ENCODE measurements at regions not wholly inside any gene's neighbourhood (a gene's known extent, or its start where the extent isn't known, plus 50 kb on each side); places are given as distances from the start of the nearest gene placed in this dataset.

- Histone ChIP-seq H3K36me3 (ENCODE audit: insufficient read depth, low read length) (no peaks in the 10 kb centered on the region), H3K4me1 (ENCODE audit: insufficient read depth, low read length) (no peaks in the 10 kb centered on the region), H3K9me3 (ENCODE audit: low read length) (no peaks in the 10 kb centered on the region), H3K4me3 (ENCODE audit: low read length) (no peak overlapping the region), H2AFZ (ENCODE audit: low read depth, low read length) (no peak overlapping the region), H3K27me3 (ENCODE audit: insufficient read depth, low read length) (no peaks in the 10 kb centered on the region)
These were observed 1470.7 kb downstream of the AACS start for GRCh38 chr12:126535971-126536370.

- no peak overlapping the region for H2AFZ ChIP-seq (ENCODE audit: low read depth, low read length)
- no peaks in the 10 kb centered on the region for H3K27me3 ChIP-seq (ENCODE audit: insufficient read depth, low read length)
- no peaks in the 10 kb centered on the region for H3K36me3 ChIP-seq (ENCODE audit: insufficient read depth, low read length)
- H3K4me1 ChIP-seq (ENCODE audit: insufficient read depth, low read length): no peaks in the 10 kb centered on the region
- H3K4me3 ChIP-seq (ENCODE audit: low read length): no peak overlapping the region
- no peaks in the 10 kb centered on the region for H3K9me3 ChIP-seq (ENCODE audit: low read length)
These were observed 1472.8 kb downstream of the AACS start for GRCh38 chr12:126537961-126538530.

- no peaks in the 10 kb centered on the region for H3K36me3 ChIP-seq (ENCODE audit: insufficient read depth, low read length)
- no peaks in the 10 kb centered on the region for H3K4me1 ChIP-seq (ENCODE audit: insufficient read depth, low read length)
- no peaks in the 10 kb centered on the region for H3K9me3 ChIP-seq (ENCODE audit: low read length)
- no peak overlapping the region for H3K4me3 ChIP-seq (ENCODE audit: low read length)
- no peaks in the 10 kb centered on the region for H3K27me3 ChIP-seq (ENCODE audit: insufficient read depth, low read length)
- no peak overlapping the region for H2AFZ ChIP-seq (ENCODE audit: low read depth, low read length)
These were observed 1473.7 kb downstream of the AACS start for GRCh38 chr12:126538888-126539287.

GRCh38 chr12:126545411-126545810 is 1480.2 kb downstream of the AACS start:
- no peak overlapping the region for H3K4me3 ChIP-seq (ENCODE audit: low read length)
- H3K27me3 ChIP-seq (ENCODE audit: insufficient read depth, low read length): no peaks in the 10 kb centered on the region

GRCh38 chr12:126547905-126548304 is 1482.7 kb downstream of the AACS start:
- Histone ChIP-seq H3K36me3 (ENCODE audit: insufficient read depth, low read length) (no peaks in the 10 kb centered on the region), H3K4me1 (ENCODE audit: insufficient read depth, low read length) (no peaks in the 10 kb centered on the region), H3K27me3 (ENCODE audit: insufficient read depth, low read length) (no peaks in the 10 kb centered on the region), H3K4me3 (ENCODE audit: low read length) (no peak overlapping the region), H3K9me3 (ENCODE audit: low read length) (no peaks in the 10 kb centered on the region), H2AFZ (ENCODE audit: low read depth, low read length) (no peak overlapping the region)

More at GRCh38 chr12:126545411-126545810, 1480.2 kb downstream of the AACS start:
- Histone ChIP-seq H2AFZ (ENCODE audit: low read depth, low read length) (no peak overlapping the region), H3K4me1 (ENCODE audit: insufficient read depth, low read length) (no peaks in the 10 kb centered on the region), H3K36me3 (ENCODE audit: insufficient read depth, low read length) (no peaks in the 10 kb centered on the region), H3K9me3 (ENCODE audit: low read length) (no peaks in the 10 kb centered on the region)

- Histone ChIP-seq H3K9me3 (ENCODE audit: low read length) (no peaks in the 10 kb centered on the region), H3K4me1 (ENCODE audit: insufficient read depth, low read length) (no peaks in the 10 kb centered on the region), H2AFZ (ENCODE audit: low read depth, low read length) (no peak overlapping the region), H3K27me3 (ENCODE audit: insufficient read depth, low read length) (no peaks in the 10 kb centered on the region), H3K36me3 (ENCODE audit: insufficient read depth, low read length) (no peaks in the 10 kb centered on the region), H3K4me3 (ENCODE audit: low read length) (no peak overlapping the region)
These were observed 1486.6 kb downstream of the AACS start for GRCh38 chr12:126551869-126552268.

- H3K4me1 ChIP-seq (ENCODE audit: insufficient read depth, low read length): no peaks in the 10 kb centered on the region
- no peaks in the 10 kb centered on the region for H3K27me3 ChIP-seq (ENCODE audit: insufficient read depth, low read length)
- no peaks in the 10 kb centered on the region for H3K9me3 ChIP-seq (ENCODE audit: low read length)
- no peak overlapping the region for H3K4me3 ChIP-seq (ENCODE audit: low read length)
- H3K36me3 ChIP-seq (ENCODE audit: insufficient read depth, low read length): no peaks in the 10 kb centered on the region
- no peak overlapping the region for H2AFZ ChIP-seq (ENCODE audit: low read depth, low read length)
These were observed 1489.4 kb downstream of the AACS start for GRCh38 chr12:126554625-126555024.

GRCh38 chr12:126557659-126558058 is 1492.4 kb downstream of the AACS start:
- H3K36me3 ChIP-seq (ENCODE audit: insufficient read depth, low read length): no peaks in the 10 kb centered on the region
- H3K4me1 ChIP-seq (ENCODE audit: insufficient read depth, low read length): no peaks in the 10 kb centered on the region
- no peaks in the 10 kb centered on the region for H3K27me3 ChIP-seq (ENCODE audit: insufficient read depth, low read length)
- H3K4me3 ChIP-seq (ENCODE audit: low read length): no peak overlapping the region
- H3K9me3 ChIP-seq (ENCODE audit: low read length): no peaks in the 10 kb centered on the region
- no peak overlapping the region for H2AFZ ChIP-seq (ENCODE audit: low read depth, low read length)

- H3K4me3 ChIP-seq (ENCODE audit: low read length): no peak overlapping the region
- H3K27me3 ChIP-seq (ENCODE audit: insufficient read depth, low read length): no peaks in the 10 kb centered on the region
- no peaks in the 10 kb centered on the region for H3K4me1 ChIP-seq (ENCODE audit: insufficient read depth, low read length)
- H3K36me3 ChIP-seq (ENCODE audit: insufficient read depth, low read length): no peaks in the 10 kb centered on the region
- H2AFZ ChIP-seq (ENCODE audit: low read depth, low read length): no peak overlapping the region
- no peaks in the 10 kb centered on the region for H3K9me3 ChIP-seq (ENCODE audit: low read length)
These were observed 1493.0 kb downstream of the AACS start for GRCh38 chr12:126558219-126558618.

GRCh38 chr12:126558810-126559209 is 1493.6 kb downstream of the AACS start:
- no peaks in the 10 kb centered on the region for H3K9me3 ChIP-seq (ENCODE audit: low read length)
- H2AFZ ChIP-seq (ENCODE audit: low read depth, low read length): no peak overlapping the region
- no peaks in the 10 kb centered on the region for H3K27me3 ChIP-seq (ENCODE audit: insufficient read depth, low read length)
- no peaks in the 10 kb centered on the region for H3K36me3 ChIP-seq (ENCODE audit: insufficient read depth, low read length)
- H3K4me3 ChIP-seq (ENCODE audit: low read length): no peak overlapping the region
- no peaks in the 10 kb centered on the region for H3K4me1 ChIP-seq (ENCODE audit: insufficient read depth, low read length)

- H3K4me1 ChIP-seq (ENCODE audit: insufficient read depth, low read length): no peaks in the 10 kb centered on the region
- H3K36me3 ChIP-seq (ENCODE audit: insufficient read depth, low read length): no peaks in the 10 kb centered on the region
- no peak overlapping the region for H2AFZ ChIP-seq (ENCODE audit: low read depth, low read length)
- H3K4me3 ChIP-seq (ENCODE audit: low read length): no peak overlapping the region
- no peaks in the 10 kb centered on the region for H3K9me3 ChIP-seq (ENCODE audit: low read length)
- H3K27me3 ChIP-seq (ENCODE audit: insufficient read depth, low read length): no peaks in the 10 kb centered on the region
These were observed 1501.8 kb downstream of the AACS start for GRCh38 chr12:126567016-126567415.

- Histone ChIP-seq H2AFZ (ENCODE audit: low read depth, low read length) (no peak overlapping the region), H3K4me3 (ENCODE audit: low read length) (no peak overlapping the region), H3K9me3 (ENCODE audit: low read length) (no peaks in the 10 kb centered on the region), H3K36me3 (ENCODE audit: insufficient read depth, low read length) (no peaks in the 10 kb centered on the region), H3K27me3 (ENCODE audit: insufficient read depth, low read length) (no peaks in the 10 kb centered on the region), H3K4me1 (ENCODE audit: insufficient read depth, low read length) (no peaks in the 10 kb centered on the region)
These were observed 1504.5 kb downstream of the AACS start for GRCh38 chr12:126569706-126570105.

GRCh38 chr12:126570566-126570965 is 1505.3 kb downstream of the AACS start:
- Histone ChIP-seq H3K27me3 (ENCODE audit: insufficient read depth, low read length) (no peaks in the 10 kb centered on the region), H3K4me1 (ENCODE audit: insufficient read depth, low read length) (no peaks in the 10 kb centered on the region)

GRCh38 chr12:126572170-126572569 is 1506.9 kb downstream of the AACS start:
- Histone ChIP-seq H3K4me1 (ENCODE audit: insufficient read depth, low read length) (no peaks in the 10 kb centered on the region), H3K4me3 (ENCODE audit: low read length) (no peak overlapping the region), H3K27me3 (ENCODE audit: insufficient read depth, low read length) (no peaks in the 10 kb centered on the region), H2AFZ (ENCODE audit: low read depth, low read length) (no peak overlapping the region), H3K9me3 (ENCODE audit: low read length) (no peaks in the 10 kb centered on the region), H3K36me3 (ENCODE audit: insufficient read depth, low read length) (no peaks in the 10 kb centered on the region)

More at GRCh38 chr12:126570566-126570965, 1505.3 kb downstream of the AACS start:
- Histone ChIP-seq H3K36me3 (ENCODE audit: insufficient read depth, low read length) (no peaks in the 10 kb centered on the region), H3K4me3 (ENCODE audit: low read length) (no peak overlapping the region), H2AFZ (ENCODE audit: low read depth, low read length) (no peak overlapping the region), H3K9me3 (ENCODE audit: low read length) (no peaks in the 10 kb centered on the region)
